Left ventricle myocardium superior (tissue), 1 donor: ENCODE measurements at regions not wholly inside any gene's neighbourhood (a gene's known extent, or its start where the extent isn't known, plus 50 kb on each side); places are given as distances from the start of the nearest gene placed in this dataset.

ENCODE experiments used
- ATAC-seq: fragments of 200-7000 bp; cut with Tn5 transposase; one replicate; pipeline ENCODE4 v1.9.1; 2020; ENCODE audit warnings: mild to moderate bottlenecking, moderate library complexity
- DNase-seq: peaks from one replicate; pipeline ENCODE4 v3.0.0-alpha.2; 2020
- intact Hi-C: fragments of 100-400 bp; cut with micrococcal nuclease; formaldehyde crosslinking; loops from one replicate; pipeline ENCODE4 v1.11.0; 2022
- donor health status: DM: no; HTN: yes; CAD: no; lungs with severe emphysema.

GRCh38 chr16:86366481-86366880 is 143.8 kb upstream of the FOXF1 start:
- intact Hi-C loops: no loop called here
- DNase-seq (no peak), ATAC-seq (no peak)

- no peak for ATAC-seq
- no peak for DNase-seq
- intact Hi-C loops: no loop called here
Measured at GRCh38 chr16:86367291-86368072, 142.8 kb upstream of the FOXF1 start.

- ATAC-seq: no peak
- intact Hi-C loops: no loop called here
- no peak for DNase-seq
Measured at GRCh38 chr16:86368261-86368660, 142.1 kb upstream of the FOXF1 start.

GRCh38 chr16:86370062-86370461 is 140.3 kb upstream of the FOXF1 start:
- intact Hi-C loops: no loop called here
- ATAC-seq (no peak), DNase-seq (no peak)

- intact Hi-C loops: no loop called here
- ATAC-seq: no peak
- DNase-seq: no peak
Measured at GRCh38 chr16:86371083-86371803, 139.1 kb upstream of the FOXF1 start.

- no peak for ATAC-seq
- intact Hi-C loops: no loop called here
Measured at GRCh38 chr16:86372193-86372592, 138.1 kb upstream of the FOXF1 start.

GRCh38 chr16:86373276-86373901 is 136.9 kb upstream of the FOXF1 start:
- intact Hi-C loops: no loop called here
- DNase-seq: no peak
- ATAC-seq: no peak

More at GRCh38 chr16:86372193-86372592, 138.1 kb upstream of the FOXF1 start:
- DNase-seq: no peak

- ATAC-seq (no peak), DNase-seq (no peak)
- intact Hi-C loops: no loop called here
Measured at GRCh38 chr16:86374603-86375130, 135.7 kb upstream of the FOXF1 start.

- ATAC-seq: no peak
- intact Hi-C loops: no loop called here
- DNase-seq: no peak
Measured at GRCh38 chr16:86375364-86375763, 135.0 kb upstream of the FOXF1 start.

- no peak for DNase-seq
- intact Hi-C loops: no loop called here
Measured at GRCh38 chr16:86375851-86376250, 134.5 kb upstream of the FOXF1 start.

GRCh38 chr16:86376837-86377236 is 133.5 kb upstream of the FOXF1 start:
- ATAC-seq (no peak), DNase-seq (no peak)
- intact Hi-C loops: no loop called here

More at GRCh38 chr16:86375851-86376250, 134.5 kb upstream of the FOXF1 start:
- ATAC-seq: no peak

- intact Hi-C loops: no loop called here
- ATAC-seq (no peak), DNase-seq (no peak)
Measured at GRCh38 chr16:86377251-86378022, 132.9 kb upstream of the FOXF1 start.

- intact Hi-C loops: no loop called here
- no peak for ATAC-seq
- no peak for DNase-seq
Measured at GRCh38 chr16:86378128-86378527, 132.2 kb upstream of the FOXF1 start.

GRCh38 chr16:86378831-86379504 is 131.4 kb upstream of the FOXF1 start:
- no peak for ATAC-seq
- intact Hi-C loops: no loop called here
- no peak for DNase-seq

- no peak for ATAC-seq
- no peak for DNase-seq
- intact Hi-C loops: no loop called here
Measured at GRCh38 chr16:86379505-86379846, 130.9 kb upstream of the FOXF1 start.

- DNase-seq (no peak), ATAC-seq (no peak)
- intact Hi-C loops: no loop called here
Measured at GRCh38 chr16:86380030-86380429, 130.3 kb upstream of the FOXF1 start.

GRCh38 chr16:86381491-86381890 is 128.8 kb upstream of the FOXF1 start:
- ATAC-seq: no peak

GRCh38 chr16:86382067-86382773 is 128.1 kb upstream of the FOXF1 start:
- no peak for ATAC-seq
- DNase-seq: no peak
- intact Hi-C loops: no loop called here

More at GRCh38 chr16:86381491-86381890, 128.8 kb upstream of the FOXF1 start:
- DNase-seq: no peak
- intact Hi-C loops: no loop called here
